Right kidney (tissue), 1 donor: ENCODE measurements at regions not wholly inside any gene's neighbourhood (a gene's known extent, or its start where the extent isn't known, plus 50 kb on each side); places are given as distances from the start of the nearest gene placed in this dataset.
"Not testable (repeated sequence)": the region's sequence is repeated elsewhere in the genome, so short reads cannot be mapped to it uniquely, and the experiment has no call there.

Source experiments
- DNase-seq: peaks from one replicate; pipeline ENCODE4 v3.0.0-alpha.2; 2016

DNA sequence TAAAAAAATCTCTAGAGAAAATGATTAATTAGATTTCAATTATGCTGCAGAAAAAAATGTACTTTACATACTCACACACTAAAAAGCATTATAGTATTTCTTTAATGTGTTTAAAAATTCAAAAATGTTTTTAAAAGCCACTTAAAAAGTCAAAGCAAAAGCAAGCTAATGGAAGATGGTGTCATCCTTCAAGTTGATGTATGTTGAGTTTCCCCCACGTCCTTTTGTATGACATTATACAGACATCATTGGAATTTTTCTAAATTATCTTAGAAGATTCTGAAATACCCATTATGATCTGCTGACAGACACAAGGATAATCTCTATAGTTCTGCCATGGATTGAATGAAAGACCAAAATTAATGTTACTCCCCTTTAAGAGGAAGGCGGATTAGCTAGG, 393.7 kb upstream of the TENM3 start:
- DNase-seq: no peak

DNA sequence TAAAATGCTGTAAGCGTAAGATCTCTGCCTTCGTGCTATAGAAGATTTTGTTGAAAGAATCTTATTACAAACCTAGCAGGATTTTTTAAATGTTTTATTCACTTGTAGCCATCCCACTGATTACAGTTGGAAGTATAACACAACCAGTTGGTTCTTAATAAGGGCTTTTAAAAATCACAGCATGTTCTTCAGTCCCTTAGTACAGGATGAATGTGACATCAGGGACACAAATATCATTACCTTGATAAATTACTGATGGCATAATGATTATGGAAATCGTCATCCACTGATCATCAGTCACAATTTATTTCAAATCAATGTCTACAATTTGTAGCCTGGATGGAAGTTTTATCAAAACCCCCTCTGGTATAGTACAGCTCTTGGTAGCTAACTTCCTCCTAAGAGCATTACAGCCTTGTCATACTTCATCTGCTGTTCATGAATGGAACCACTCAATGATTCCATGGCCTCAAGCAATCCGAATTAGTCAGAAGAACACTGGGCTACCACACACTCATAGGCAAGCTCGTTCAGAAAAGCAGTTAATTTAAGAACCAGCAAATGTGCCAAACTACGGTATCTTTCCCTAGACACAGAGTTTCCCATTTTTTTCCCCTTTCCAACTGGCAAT, 389.2 kb upstream of the TENM3 start:
- no peak for DNase-seq

- no peak for DNase-seq
These were observed 387.9 kb upstream of the TENM3 start for GRCh38 chr4:181855307-181855706.

- DNase-seq: not testable (repeated sequence)
These were observed 385.7 kb upstream of the TENM3 start for GRCh38 chr4:181857471-181857870.

DNA sequence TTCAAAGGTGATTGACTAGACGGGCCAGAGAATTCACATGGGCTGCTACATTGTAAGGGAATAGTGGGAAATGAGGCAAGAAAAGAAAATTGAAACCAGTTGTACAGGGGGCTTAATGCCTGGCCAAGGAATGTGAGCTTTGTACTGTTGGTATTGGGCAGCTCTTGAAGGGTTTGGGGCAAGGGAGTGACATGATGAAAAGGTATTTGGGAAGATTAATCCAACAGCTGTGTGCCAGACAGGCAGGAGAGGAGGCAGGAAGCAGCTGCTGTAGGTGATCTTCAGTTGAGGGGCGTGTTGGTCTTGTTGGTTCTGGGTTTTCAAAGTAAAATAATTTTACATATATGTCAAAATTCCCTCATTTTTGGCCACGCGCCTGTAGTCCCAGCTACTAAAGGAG, 384.5 kb upstream of the TENM3 start:
- DNase-seq: no peak

DNA sequence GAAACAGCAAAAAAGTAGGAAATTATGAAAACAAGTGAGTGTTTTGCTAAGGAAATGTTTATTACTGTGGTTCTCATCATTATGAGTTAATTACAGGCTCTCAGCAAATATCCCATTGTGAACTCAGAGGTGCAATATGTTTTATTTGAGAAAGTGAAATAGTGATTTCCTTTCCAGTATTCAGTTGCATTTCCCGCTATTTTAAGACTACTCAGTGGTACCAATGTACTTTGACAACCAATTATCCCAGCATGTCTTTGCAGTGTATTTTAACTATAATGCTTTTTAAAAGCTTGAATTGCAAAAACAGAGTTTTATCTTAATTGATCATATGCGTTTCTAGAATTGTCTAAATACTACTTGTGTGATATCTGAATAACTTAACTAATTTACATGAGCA, 383.8 kb upstream of the TENM3 start:
- no peak for DNase-seq

- no peak for DNase-seq
These were observed 383.0 kb upstream of the TENM3 start for GRCh38 chr4:181860157-181860556.

- no peak for DNase-seq
These were observed 382.5 kb upstream of the TENM3 start for GRCh38 chr4:181860668-181861067.

DNA sequence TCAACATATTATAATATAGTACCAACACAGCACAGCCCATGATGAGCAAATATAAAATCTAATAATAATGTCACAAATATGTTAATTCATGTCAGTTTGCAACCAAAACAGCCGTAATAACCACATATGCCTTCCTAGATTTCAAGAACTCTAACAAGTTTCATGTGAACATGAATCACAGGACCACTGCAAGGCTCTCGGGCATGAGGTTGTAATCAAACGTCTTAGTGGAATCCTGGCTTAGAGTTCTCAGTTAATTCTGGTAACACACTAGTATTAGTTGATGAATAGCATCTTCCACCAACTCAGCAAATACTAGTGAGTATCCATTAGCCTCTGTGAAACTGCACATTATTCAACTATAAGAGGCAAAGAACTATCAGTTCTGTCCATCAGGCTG, 379.3 kb upstream of the TENM3 start:
- no peak for DNase-seq

DNA sequence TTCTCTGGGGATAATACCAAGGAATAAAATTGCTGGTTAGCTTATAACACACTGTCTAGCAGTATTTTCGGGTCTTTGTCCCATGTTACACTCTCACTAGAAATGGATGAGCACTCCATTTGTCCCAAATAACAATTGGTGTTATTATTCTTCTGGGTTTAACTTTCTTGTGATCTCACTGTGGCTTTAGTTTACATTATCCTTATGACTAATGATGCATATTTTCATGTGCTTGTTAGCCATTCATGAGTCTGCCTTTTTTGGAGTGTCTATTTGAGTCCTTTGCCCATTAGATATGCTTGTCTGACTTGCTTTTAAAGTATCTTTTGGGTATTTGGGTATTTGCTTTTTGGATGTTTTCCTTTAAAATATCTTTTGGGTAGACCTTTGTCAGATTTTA, 372.9 kb upstream of the TENM3 start:
- no peak for DNase-seq

GRCh38 chr4:181874602-181875001, 368.6 kb upstream of the TENM3 start:
- no peak for DNase-seq

DNA sequence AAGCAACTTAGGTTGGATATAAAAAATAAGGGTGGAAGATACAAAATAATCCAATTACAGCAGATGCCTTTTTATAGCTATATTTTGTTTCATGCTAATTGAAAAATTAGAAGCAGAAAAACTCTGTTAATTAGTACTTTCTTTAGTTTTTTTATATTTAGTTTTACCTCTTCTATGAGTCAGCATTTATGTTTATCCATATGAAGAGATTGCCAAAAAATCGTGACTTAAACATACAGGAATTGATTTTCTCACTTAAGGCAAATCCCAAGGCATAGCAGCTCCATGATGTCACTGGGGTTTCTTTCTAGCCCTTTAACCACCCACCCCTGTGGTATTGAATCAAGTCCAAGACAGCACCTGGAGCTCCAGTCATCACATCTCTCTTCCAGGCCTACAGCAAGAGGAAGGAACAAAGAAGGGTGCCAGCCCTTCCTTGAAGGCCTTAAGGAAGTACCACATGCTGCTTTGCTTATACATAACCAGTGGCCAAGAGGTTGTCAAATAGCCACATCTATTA, 365.8 kb upstream of the TENM3 start:
- DNase-seq: no peak

- DNase-seq: no peak
These were observed 353.2 kb upstream of the TENM3 start for GRCh38 chr4:181890031-181890430.

- no peak for DNase-seq
These were observed 352.3 kb upstream of the TENM3 start for GRCh38 chr4:181890911-181891310.

- no peak for DNase-seq
These were observed 346.6 kb upstream of the TENM3 start for GRCh38 chr4:181896614-181897013.

DNA sequence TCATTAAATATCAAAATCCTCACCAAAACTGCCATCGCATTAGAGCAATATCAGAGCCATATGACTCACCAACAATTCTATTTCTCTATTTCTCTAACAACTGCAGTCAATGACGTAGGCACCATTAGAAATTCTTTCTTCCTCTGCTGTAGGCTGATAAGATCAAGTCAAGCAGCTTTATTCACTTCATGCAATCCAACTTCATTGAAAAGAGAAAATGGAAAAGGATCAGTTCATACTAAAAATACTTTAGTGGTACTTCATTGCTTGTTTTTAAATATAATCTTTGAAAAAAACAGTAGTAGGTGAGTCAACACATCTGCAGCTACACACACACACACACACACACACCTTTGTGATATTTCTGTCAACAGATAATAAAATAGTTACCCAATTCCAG, 345.3 kb upstream of the TENM3 start:
- DNase-seq: no peak

DNA sequence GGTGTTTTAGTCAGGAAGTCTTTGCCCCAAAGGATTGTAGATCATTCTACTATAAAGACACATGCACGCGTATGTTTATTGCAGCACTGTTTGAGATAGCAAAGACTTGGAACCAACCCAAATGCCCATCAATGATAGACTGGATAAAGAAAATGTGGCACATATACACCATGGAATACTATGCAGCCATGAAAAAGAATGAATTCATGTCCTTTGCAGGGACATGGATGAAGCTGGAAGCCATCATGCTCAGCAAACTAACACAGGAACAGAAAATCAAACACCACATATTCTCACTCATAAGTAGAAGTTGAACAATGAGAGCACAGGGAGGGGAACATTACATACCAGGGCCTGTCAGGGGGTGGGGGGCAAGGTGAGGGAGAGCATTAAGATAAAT, 340.8 kb upstream of the TENM3 start:
- DNase-seq: not testable (repeated sequence)

- no peak for DNase-seq
These were observed 337.5 kb upstream of the TENM3 start for GRCh38 chr4:181905708-181906107.

GRCh38 chr4:181908168-181908567, 335.0 kb upstream of the TENM3 start:
- no peak for DNase-seq

DNA sequence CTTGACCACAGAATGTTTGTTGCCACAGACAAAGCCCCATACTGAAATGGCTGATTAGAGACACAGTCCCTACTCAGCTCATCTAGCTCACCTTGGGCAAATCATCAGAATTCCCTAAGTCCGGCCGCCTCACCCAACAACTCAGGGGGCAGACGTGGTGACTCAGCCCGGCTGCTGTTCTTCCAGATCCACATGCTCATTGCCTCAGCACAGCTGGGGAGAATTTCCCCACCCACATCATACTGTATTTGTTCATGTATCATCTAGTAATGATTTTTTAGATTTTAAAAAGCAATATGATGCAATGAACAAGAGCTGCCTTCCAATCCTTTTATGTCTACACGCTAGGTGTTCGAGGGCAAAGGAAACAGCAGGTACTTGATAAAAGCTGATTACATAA, 333.8 kb upstream of the TENM3 start:
- no peak for DNase-seq

GRCh38 chr4:181911420-181911819, 331.8 kb upstream of the TENM3 start:
- DNase-seq: no peak

GRCh38 chr4:181933471-181933870, 309.7 kb upstream of the TENM3 start:
- DNase-seq: no peak

GRCh38 chr4:181938631-181939030, 304.6 kb upstream of the TENM3 start:
- DNase-seq: no peak

GRCh38 chr4:181939199-181939945, 303.8 kb upstream of the TENM3 start:
- DNase-seq: no peak
